ENCODE measurements at regions not wholly inside any gene's neighbourhood (a gene's known extent, or its start where the extent isn't known, plus 50 kb on each side); places are given as distances from the start of the nearest gene placed in this dataset.

GRCh38 chr13:73603646-73604045, 530.6 kb downstream of the KLF12 start:
- Mint-ChIP-seq H3K27me3 (ENCODE audit: insufficient read depth, unreplicated experiment) (no peaks in the 10 kb centered on the region), H3K36me3 (ENCODE audit: insufficient read depth, unreplicated experiment) (no peaks in the 10 kb centered on the region), H3K4me3 (ENCODE audit: unreplicated experiment) (no peak overlapping the region), H3K9me3 (ENCODE audit: unreplicated experiment) (no peaks in the 10 kb centered on the region), H3K27ac (ENCODE audit: low read depth, unreplicated experiment) (peak overlapping the region; percentile 59), H3K4me1 (ENCODE audit: insufficient read depth, unreplicated experiment) (peaks cover 20% of the 10 kb centered on the region)
- BruUV-seq (replicated peaks): no TSS peak
- intact Hi-C loops (cut with micrococcal nuclease): no loop called here
- peak; percentile 34 for DNase-seq (ENCODE audit: unreplicated experiment)
- ChIA-PET POLR2A (interaction anchor here (0.7 to 1.4 kb wide), 3 partner anchors 236 to 546 kb away, joined by 3 to 4 read pairs (median 3); no protein-coding TSS in a partner anchor), CTCF (no interaction called here)
- TF ChIP-seq, protein P1, sequence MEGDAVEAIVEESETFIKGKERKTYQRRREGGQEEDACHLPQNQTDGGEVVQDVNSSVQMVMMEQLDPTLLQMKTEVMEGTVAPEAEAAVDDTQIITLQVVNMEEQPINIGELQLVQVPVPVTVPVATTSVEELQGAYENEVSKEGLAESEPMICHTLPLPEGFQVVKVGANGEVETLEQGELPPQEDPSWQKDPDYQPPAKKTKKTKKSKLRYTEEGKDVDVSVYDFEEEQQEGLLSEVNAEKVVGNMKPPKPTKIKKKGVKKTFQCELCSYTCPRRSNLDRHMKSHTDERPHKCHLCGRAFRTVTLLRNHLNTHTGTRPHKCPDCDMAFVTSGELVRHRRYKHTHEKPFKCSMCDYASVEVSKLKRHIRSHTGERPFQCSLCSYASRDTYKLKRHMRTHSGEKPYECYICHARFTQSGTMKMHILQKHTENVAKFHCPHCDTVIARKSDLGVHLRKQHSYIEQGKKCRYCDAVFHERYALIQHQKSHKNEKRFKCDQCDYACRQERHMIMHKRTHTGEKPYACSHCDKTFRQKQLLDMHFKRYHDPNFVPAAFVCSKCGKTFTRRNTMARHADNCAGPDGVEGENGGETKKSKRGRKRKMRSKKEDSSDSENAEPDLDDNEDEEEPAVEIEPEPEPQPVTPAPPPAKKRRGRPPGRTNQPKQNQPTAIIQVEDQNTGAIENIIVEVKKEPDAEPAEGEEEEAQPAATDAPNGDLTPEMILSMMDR (IDR thresholded peaks at IDR 0.05; ENCODE audit: unreplicated experiment): no peak

DNA sequence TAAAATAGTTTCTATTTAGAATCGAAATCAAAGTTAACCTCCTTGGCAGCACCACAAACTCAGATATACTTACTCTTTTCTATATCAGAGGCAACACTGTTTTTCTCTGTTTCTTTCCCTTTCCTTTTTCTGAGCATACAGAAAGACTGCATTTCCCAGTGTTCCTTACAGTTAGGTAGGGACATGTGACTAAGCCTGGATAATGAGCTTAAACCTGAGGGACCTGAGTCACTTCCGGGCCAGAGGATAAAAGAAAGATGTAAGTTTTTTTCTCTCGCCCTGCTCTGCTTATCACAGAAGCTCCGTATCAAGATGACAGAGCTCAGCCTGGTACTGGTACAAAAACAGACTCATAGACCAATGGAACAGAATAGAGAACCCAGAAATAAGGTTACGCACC, 531.9 kb downstream of the KLF12 start:
- POLR2A ChIA-PET: interaction anchor here (0.6 to 1.4 kb wide), 3 partner anchors 11 to 100 kb away, joined by 3 to 4 read pairs (median 3); no protein-coding TSS in a partner anchor

GRCh38 chr13:73601708-73602107, 532.5 kb downstream of the KLF12 start:
- DNase-seq (ENCODE audit: unreplicated experiment): no peak
- peak overlapping the region; percentile 63 for H3K27ac Mint-ChIP-seq (ENCODE audit: low read depth, unreplicated experiment)
- no peaks in the 10 kb centered on the region for H3K36me3 Mint-ChIP-seq (ENCODE audit: insufficient read depth, unreplicated experiment)
- peaks cover 33% of the 10 kb centered on the region for H3K4me1 Mint-ChIP-seq (ENCODE audit: insufficient read depth, unreplicated experiment)
- no peaks in the 10 kb centered on the region for H3K27me3 Mint-ChIP-seq (ENCODE audit: insufficient read depth, unreplicated experiment)
- TF ChIP-seq, protein P1 (IDR thresholded peaks at IDR 0.05; ENCODE audit: unreplicated experiment): no peak
- ChIA-PET POLR2A (interaction anchor here (1.4 kb wide), 1 partner anchor 12 kb away, joined by 4 read pairs; no protein-coding TSS in a partner anchor), CTCF (no interaction called here)
- BruUV-seq (replicated peaks): no TSS peak
- H3K9me3 Mint-ChIP-seq (ENCODE audit: unreplicated experiment): no peaks in the 10 kb centered on the region
- no peak overlapping the region for H3K4me3 Mint-ChIP-seq (ENCODE audit: unreplicated experiment)
- intact Hi-C loops (cut with micrococcal nuclease): no loop called here

More for the DNA sequence above, 531.9 kb downstream of the KLF12 start:
- H3K9me3 Mint-ChIP-seq (ENCODE audit: unreplicated experiment): no peaks in the 10 kb centered on the region
- DNase-seq (ENCODE audit: unreplicated experiment): peak; percentile 55
- TF ChIP-seq, protein P1 (IDR thresholded peaks at IDR 0.05; ENCODE audit: unreplicated experiment): no peak
- no TSS peak for BruUV-seq (replicated peaks)
- H3K27me3 Mint-ChIP-seq (ENCODE audit: insufficient read depth, unreplicated experiment): no peaks in the 10 kb centered on the region
- peak overlapping the region; percentile 63 for H3K27ac Mint-ChIP-seq (ENCODE audit: low read depth, unreplicated experiment)
- H3K4me3 Mint-ChIP-seq (ENCODE audit: unreplicated experiment): no peak overlapping the region
- H3K36me3 Mint-ChIP-seq (ENCODE audit: insufficient read depth, unreplicated experiment): no peaks in the 10 kb centered on the region
- peaks cover 32% of the 10 kb centered on the region for H3K4me1 Mint-ChIP-seq (ENCODE audit: insufficient read depth, unreplicated experiment)
- intact Hi-C loops (cut with micrococcal nuclease): no loop called here
- CTCF ChIA-PET: no interaction called here

GRCh38 chr13:73599232-73600128, 534.7 kb downstream of the KLF12 start:
- Mint-ChIP-seq H3K4me1 (ENCODE audit: insufficient read depth, unreplicated experiment) (peaks cover 33% of the 10 kb centered on the region), H3K36me3 (ENCODE audit: insufficient read depth, unreplicated experiment) (no peaks in the 10 kb centered on the region), H3K27me3 (ENCODE audit: insufficient read depth, unreplicated experiment) (no peaks in the 10 kb centered on the region), H3K9me3 (ENCODE audit: unreplicated experiment) (no peaks in the 10 kb centered on the region), H3K4me3 (ENCODE audit: unreplicated experiment) (no peak overlapping the region), H3K27ac (ENCODE audit: low read depth, unreplicated experiment) (peak overlapping the region; percentile 92)
- intact Hi-C loops (cut with micrococcal nuclease): loop anchor here (2.0 to 5.0 kb wide), 3 partner anchors 179 to 537 kb away; no protein-coding TSS in a partner anchor
- peak; percentile 57 for DNase-seq (ENCODE audit: unreplicated experiment)
- no TSS peak for BruUV-seq (replicated peaks)
- CTCF ChIA-PET: interaction anchor here (0.7 kb wide), 1 partner anchor 86 kb away, joined by 3 read pairs; no protein-coding TSS in a partner anchor
- TF ChIP-seq, protein P1 (IDR thresholded peaks at IDR 0.05; ENCODE audit: unreplicated experiment): no peak
- POLR2A ChIA-PET: interaction anchor here (0.6 to 2.5 kb wide), 6 partner anchors 68 to 489 kb away, joined by 3 to 8 read pairs (median 3); no protein-coding TSS in a partner anchor
